Activated CD8-positive, alpha-beta T cell treated with anti-CD3 and anti-CD28 coated beads for 36 hours (primary cell): ENCODE measurements at regions not wholly inside any gene's neighbourhood (a gene's known extent, or its start where the extent isn't known, plus 50 kb on each side); places are given as distances from the start of the nearest gene placed in this dataset.

Experiments used
- ATAC-seq: fragments of 200-7000 bp; cut with Tn5 transposase; one replicate; pipeline ENCODE4 v1.10.0; 2021; ENCODE audit warnings: mild to moderate bottlenecking, moderate library complexity
- CTCF ChIA-PET: fragments of 350-600 bp; sonication (Branson Sonifier 250); formaldehyde crosslinking; loops from one replicate; lab custom pipeline; 2021; ENCODE audit warnings: antibody characterized with exemption; lab: Charles Lee
- POLR2A ChIA-PET: fragments of 350-600 bp; sonication (Branson Sonifier 250); formaldehyde crosslinking; loops from one replicate; lab custom pipeline; 2021; ENCODE audit warnings: antibody characterized with exemption; lab: Charles Lee
- DNase-seq: peaks from one replicate; pipeline ENCODE4 v3.0.0-alpha.2; 2020
- H3K27ac Mint-ChIP-seq: one replicate; pipeline ENCODE4 v1.8.0; 2021; ENCODE audit warnings: mild to moderate bottlenecking, mixed read lengths
- H3K27me3 Mint-ChIP-seq: one replicate; pipeline ENCODE4 v1.8.0; 2021; ENCODE audit warnings: mixed read lengths
- H3K36me3 Mint-ChIP-seq: one replicate; pipeline ENCODE4 v1.8.0; 2021; ENCODE audit warnings: low read depth, mixed read lengths
- H3K4me1 Mint-ChIP-seq: one replicate; pipeline ENCODE4 v1.8.0; 2021; ENCODE audit warnings: low read depth, mixed read lengths
- H3K4me3 Mint-ChIP-seq: one replicate; pipeline ENCODE4 v1.8.0; 2021; ENCODE audit warnings: mild to moderate bottlenecking, moderate library complexity, mixed read lengths
- H3K9me3 Mint-ChIP-seq: one replicate; pipeline ENCODE4 v1.8.0; 2021; ENCODE audit warnings: mixed read lengths
- intact Hi-C: fragments of 100-400 bp; cut with micrococcal nuclease; formaldehyde crosslinking; loops from one replicate; pipeline ENCODE4 v1.10.0; 2022
- TF ChIP-seq, protein P1 (sequence below): fragments of 200-600 bp; IDR thresholded peaks from one replicate; pipeline ENCODE4 v1.8.0; 2022; ENCODE audit warnings: antibody characterized with exemption, mild to moderate bottlenecking

DNA sequence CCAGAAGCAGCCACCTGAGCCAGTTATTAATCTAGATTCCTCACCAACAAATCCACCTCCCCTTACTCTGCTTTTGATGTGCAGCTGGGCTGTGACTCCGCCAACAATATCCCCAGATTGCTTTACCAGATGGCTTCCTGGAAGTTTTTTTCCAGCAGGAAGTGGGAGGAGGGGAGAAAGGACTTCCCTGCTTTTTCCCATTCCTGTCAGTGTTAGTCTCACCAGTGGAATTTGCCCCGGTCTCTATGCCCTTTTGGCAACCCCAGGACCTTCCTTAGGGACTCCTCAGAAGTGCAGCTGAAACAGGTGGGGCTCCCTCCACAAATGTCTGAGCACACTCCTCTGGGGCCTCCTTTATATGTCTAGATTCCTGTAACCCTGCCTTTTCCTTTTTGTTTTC, 465.2 kb upstream of the IGFBP7 start:
- Mint-ChIP-seq H3K4me3 (no peak overlapping the region), H3K9me3 (no peaks in the 10 kb centered on the region), H3K27ac (no peak overlapping the region), H3K4me1 (no peaks in the 10 kb centered on the region), H3K27me3 (no peaks in the 10 kb centered on the region), H3K36me3 (no peaks in the 10 kb centered on the region)
- intact Hi-C loops, result no loop called here
- DNase-seq, result no peak
- no peak for ATAC-seq
- ChIA-PET POLR2A (no interaction called here), CTCF (interaction anchor here (1.0 kb wide), 1 partner anchor 148 kb away, joined by 3 read pairs; no protein-coding TSS in a partner anchor)
- TF ChIP-seq, protein P1, sequence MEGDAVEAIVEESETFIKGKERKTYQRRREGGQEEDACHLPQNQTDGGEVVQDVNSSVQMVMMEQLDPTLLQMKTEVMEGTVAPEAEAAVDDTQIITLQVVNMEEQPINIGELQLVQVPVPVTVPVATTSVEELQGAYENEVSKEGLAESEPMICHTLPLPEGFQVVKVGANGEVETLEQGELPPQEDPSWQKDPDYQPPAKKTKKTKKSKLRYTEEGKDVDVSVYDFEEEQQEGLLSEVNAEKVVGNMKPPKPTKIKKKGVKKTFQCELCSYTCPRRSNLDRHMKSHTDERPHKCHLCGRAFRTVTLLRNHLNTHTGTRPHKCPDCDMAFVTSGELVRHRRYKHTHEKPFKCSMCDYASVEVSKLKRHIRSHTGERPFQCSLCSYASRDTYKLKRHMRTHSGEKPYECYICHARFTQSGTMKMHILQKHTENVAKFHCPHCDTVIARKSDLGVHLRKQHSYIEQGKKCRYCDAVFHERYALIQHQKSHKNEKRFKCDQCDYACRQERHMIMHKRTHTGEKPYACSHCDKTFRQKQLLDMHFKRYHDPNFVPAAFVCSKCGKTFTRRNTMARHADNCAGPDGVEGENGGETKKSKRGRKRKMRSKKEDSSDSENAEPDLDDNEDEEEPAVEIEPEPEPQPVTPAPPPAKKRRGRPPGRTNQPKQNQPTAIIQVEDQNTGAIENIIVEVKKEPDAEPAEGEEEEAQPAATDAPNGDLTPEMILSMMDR, result no peak

DNA sequence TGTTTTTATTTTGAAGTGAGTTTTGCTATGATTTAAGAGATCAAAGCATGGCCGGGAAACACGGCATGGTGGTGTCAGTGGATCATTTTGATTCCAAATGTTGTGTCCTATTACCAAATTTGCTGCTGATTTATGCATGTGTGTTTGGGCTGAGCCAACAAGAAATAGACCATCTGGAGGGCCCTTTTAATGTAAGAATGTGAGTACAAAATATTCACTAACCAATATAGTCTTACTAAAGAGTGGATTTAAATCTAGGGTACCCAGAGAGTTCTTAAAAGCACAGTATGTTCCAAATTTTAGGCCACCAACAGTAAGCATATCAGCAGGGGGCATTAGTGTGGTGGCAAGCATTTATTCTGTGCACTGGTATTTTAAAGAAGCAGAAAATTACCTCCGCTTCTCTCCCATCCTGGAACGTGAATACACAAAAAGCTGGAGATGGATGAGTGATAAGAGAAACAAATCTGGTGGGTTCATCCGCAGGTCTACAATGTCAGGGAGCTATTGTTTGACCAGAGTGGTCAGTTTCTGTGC, 444.4 kb upstream of the IGFBP7 start:
- Mint-ChIP-seq H3K27me3 (no peaks in the 10 kb centered on the region), H3K27ac (no peak overlapping the region), H3K9me3 (peaks cover 6% of the 10 kb centered on the region), H3K36me3 (no peaks in the 10 kb centered on the region), H3K4me1 (no peaks in the 10 kb centered on the region), H3K4me3 (no peak overlapping the region)
- ATAC-seq (no peak), DNase-seq (no peak)
- CTCF ChIA-PET, result no interaction called here
- intact Hi-C loops, result no loop called here
- TF ChIP-seq, protein P1, result no peak
- POLR2A ChIA-PET, result no interaction called here

DNA sequence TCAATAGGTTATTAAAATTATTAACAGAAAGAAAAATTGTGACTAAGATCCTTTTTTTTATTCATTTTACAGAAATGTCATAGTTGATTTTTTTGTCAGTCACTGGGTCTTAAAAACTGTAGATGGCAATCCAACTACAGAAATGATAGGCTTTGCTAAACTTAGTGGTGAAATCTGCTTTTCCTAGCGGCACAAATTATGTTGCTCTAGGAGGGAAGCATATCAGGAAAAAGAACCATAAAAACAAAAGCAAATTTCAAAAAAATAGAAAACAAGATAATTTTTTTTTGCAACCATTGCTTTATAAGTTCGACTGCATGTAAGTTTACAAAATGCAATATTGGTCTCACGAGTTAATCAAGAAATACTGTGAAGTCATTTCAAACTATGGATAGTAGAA, 443.5 kb upstream of the IGFBP7 start:
- H3K4me1 Mint-ChIP-seq, result no peaks in the 10 kb centered on the region
- ChIA-PET POLR2A (no interaction called here), CTCF (no interaction called here)
- TF ChIP-seq, protein P1, result no peak
- H3K36me3 Mint-ChIP-seq, result no peaks in the 10 kb centered on the region
- intact Hi-C loops, result no loop called here
- H3K27me3 Mint-ChIP-seq, result no peaks in the 10 kb centered on the region
- peaks cover 5% of the 10 kb centered on the region for H3K9me3 Mint-ChIP-seq
- no peak overlapping the region for H3K4me3 Mint-ChIP-seq
- ATAC-seq, result no peak
- DNase-seq, result no peak
- no peak overlapping the region for H3K27ac Mint-ChIP-seq

DNA sequence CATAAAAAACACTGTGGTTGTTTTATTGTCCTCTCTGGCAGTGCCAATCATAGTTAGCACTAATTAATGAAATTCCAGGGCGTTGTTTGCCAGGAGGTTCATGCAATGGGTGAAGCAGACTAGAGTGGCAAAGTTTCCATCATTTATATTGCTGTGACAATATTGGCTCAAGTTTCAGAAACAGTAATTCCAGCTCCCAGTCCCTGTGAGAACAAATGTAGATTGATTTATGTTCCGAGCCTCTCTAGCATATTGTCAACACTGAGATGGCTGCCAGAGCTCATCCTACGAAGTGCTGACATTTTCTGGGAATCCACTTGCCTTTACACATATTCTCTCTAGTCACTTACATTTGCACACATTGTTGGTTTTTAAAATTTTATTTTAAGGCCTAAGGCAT, 440.0 kb upstream of the IGFBP7 start:
- H3K4me3 Mint-ChIP-seq, result no peak overlapping the region
- intact Hi-C loops, result no loop called here
- no peak overlapping the region for H3K27ac Mint-ChIP-seq
- POLR2A ChIA-PET, result no interaction called here
- no peaks in the 10 kb centered on the region for H3K4me1 Mint-ChIP-seq
- TF ChIP-seq, protein P1, result no peak
- H3K27me3 Mint-ChIP-seq, result no peaks in the 10 kb centered on the region
- CTCF ChIA-PET, result interaction anchor here (1.3 kb wide), 1 partner anchor 55 kb away, joined by 3 read pairs; no protein-coding TSS in a partner anchor
- DNase-seq (no peak), ATAC-seq (no peak)
- peaks cover 4% of the 10 kb centered on the region for H3K9me3 Mint-ChIP-seq
- H3K36me3 Mint-ChIP-seq, result no peaks in the 10 kb centered on the region

DNA sequence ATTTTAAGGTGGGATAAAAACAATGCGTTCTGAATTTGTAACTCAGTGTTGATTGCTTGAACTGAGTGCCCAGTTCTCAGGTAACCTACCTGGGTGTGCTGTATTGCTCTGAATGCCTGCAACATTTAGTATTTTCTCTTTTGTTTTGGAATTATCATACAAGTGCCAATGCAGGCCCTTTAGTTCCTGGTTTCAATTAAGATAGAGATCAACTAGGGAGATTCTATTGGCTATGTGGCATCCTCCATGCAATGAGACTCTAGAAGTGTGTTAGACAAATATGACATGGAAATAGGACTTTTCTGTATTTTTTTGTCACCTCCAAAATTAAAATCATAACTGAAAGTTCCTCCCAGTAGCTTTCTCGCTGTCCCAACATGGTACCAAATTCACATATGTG, 438.7 kb upstream of the IGFBP7 start:
- DNase-seq (no peak), ATAC-seq (no peak)
- Mint-ChIP-seq H3K9me3 (no peaks in the 10 kb centered on the region), H3K4me3 (no peak overlapping the region), H3K27me3 (no peaks in the 10 kb centered on the region), H3K36me3 (no peaks in the 10 kb centered on the region), H3K4me1 (no peaks in the 10 kb centered on the region), H3K27ac (no peak overlapping the region)
- intact Hi-C loops, result no loop called here
- TF ChIP-seq, protein P1, result no peak
- ChIA-PET POLR2A (no interaction called here), CTCF (no interaction called here)
